BLaER1 (cell line): ENCODE measurements at regions not wholly inside any gene's neighbourhood (a gene's known extent, or its start where the extent isn't known, plus 50 kb on each side); places are given as distances from the start of the nearest gene placed in this dataset.

ENCODE experiments used
- H3K27ac ChIP-seq: shearing (Covaris generic); formaldehyde crosslinking; 2 replicates; pipeline ENCODE4 v1.8.1; 2022
- H3K27me3 ChIP-seq: shearing (Covaris generic); formaldehyde crosslinking; 2 replicates; pipeline ENCODE4 v1.8.1; 2022
- H3K36me3 ChIP-seq: shearing (Covaris generic); formaldehyde crosslinking; 2 replicates; pipeline ENCODE4 v1.8.1; 2022
- H3K4me1 ChIP-seq: shearing (Covaris generic); formaldehyde crosslinking; 2 replicates; pipeline ENCODE4 v1.8.1; 2022
- H3K4me2 ChIP-seq: shearing (Covaris generic); formaldehyde crosslinking; 2 replicates; pipeline ENCODE4 v1.8.1; 2022
- H3K4me3 ChIP-seq: shearing (Covaris generic); formaldehyde crosslinking; 2 replicates; pipeline ENCODE4 v1.8.1; 2022
- H3K9ac ChIP-seq: shearing (Covaris generic); formaldehyde crosslinking; 2 replicates; pipeline ENCODE4 v1.8.1; 2022
- H3K9me3 ChIP-seq: shearing (Covaris generic); formaldehyde crosslinking; 2 replicates; pipeline ENCODE4 v1.8.1; 2022
- H4K20me1 ChIP-seq: shearing (Covaris generic); formaldehyde crosslinking; 2 replicates; pipeline ENCODE4 v1.8.1; 2022
- Cebpa-rat ChIP-seq: shearing (Covaris generic); IDR thresholded peaks from 2 replicates; pipeline ENCODE4 v1.8.1; 2022

GRCh38 chr10:83037653-83038052, 1101.7 kb upstream of the GHITM start:
- H3K4me2 ChIP-seq, result no peak overlapping the region

GRCh38 chr10:83038631-83039030, 1100.7 kb upstream of the GHITM start:
- H3K4me3 ChIP-seq, result no peak overlapping the region
- no peak overlapping the region for H3K4me2 ChIP-seq
- no peak for TF ChIP-seq Cebpa-rat
- H3K4me1 ChIP-seq, result no peaks in the 10 kb centered on the region
- H3K9me3 ChIP-seq, result no peaks in the 10 kb centered on the region
- no peak overlapping the region for H3K27ac ChIP-seq
- no peaks in the 10 kb centered on the region for H3K27me3 ChIP-seq
- H3K36me3 ChIP-seq, result no peaks in the 10 kb centered on the region
- H4K20me1 ChIP-seq, result no peaks in the 10 kb centered on the region
- H3K9ac ChIP-seq, result no peak overlapping the region

More at GRCh38 chr10:83037653-83038052, 1101.7 kb upstream of the GHITM start:
- Histone ChIP-seq H3K27ac (no peak overlapping the region), H3K9ac (no peak overlapping the region), H4K20me1 (no peaks in the 10 kb centered on the region), H3K9me3 (no peaks in the 10 kb centered on the region), H3K4me3 (no peak overlapping the region), H3K4me1 (no peaks in the 10 kb centered on the region), H3K27me3 (no peaks in the 10 kb centered on the region), H3K36me3 (no peaks in the 10 kb centered on the region)
- no peak for TF ChIP-seq Cebpa-rat

GRCh38 chr10:83045731-83046130, 1093.6 kb upstream of the GHITM start:
- H3K36me3 ChIP-seq, result no peaks in the 10 kb centered on the region
- no peaks in the 10 kb centered on the region for H3K9me3 ChIP-seq
- no peak overlapping the region for H3K27ac ChIP-seq
- H3K9ac ChIP-seq, result no peak overlapping the region
- H3K4me3 ChIP-seq, result no peak overlapping the region
- H3K4me1 ChIP-seq, result peaks cover 7% of the 10 kb centered on the region; the same call in 1 of the 2 replicates
- no peak overlapping the region for H3K4me2 ChIP-seq
- no peak for TF ChIP-seq Cebpa-rat
- no peaks in the 10 kb centered on the region for H4K20me1 ChIP-seq
- H3K27me3 ChIP-seq, result no peaks in the 10 kb centered on the region

GRCh38 chr10:83050815-83051214, 1088.5 kb upstream of the GHITM start:
- no peak overlapping the region for H3K9ac ChIP-seq
- no peaks in the 10 kb centered on the region for H4K20me1 ChIP-seq
- H3K4me3 ChIP-seq, result no peak overlapping the region
- H3K27ac ChIP-seq, result no peak overlapping the region
- H3K36me3 ChIP-seq, result no peaks in the 10 kb centered on the region
- H3K27me3 ChIP-seq, result no peaks in the 10 kb centered on the region
- TF ChIP-seq Cebpa-rat, result no peak
- peaks cover 7% of the 10 kb centered on the region; the same call in 1 of the 2 replicates for H3K4me1 ChIP-seq
- H3K9me3 ChIP-seq, result no peaks in the 10 kb centered on the region
- no peak overlapping the region for H3K4me2 ChIP-seq

- Histone ChIP-seq H3K27me3 (no peaks in the 10 kb centered on the region), H3K4me2 (no peak overlapping the region), H3K4me3 (no peak overlapping the region), H3K27ac (no peak overlapping the region), H3K9me3 (no peaks in the 10 kb centered on the region), H3K9ac (no peak overlapping the region), H3K36me3 (no peaks in the 10 kb centered on the region), H4K20me1 (no peaks in the 10 kb centered on the region), H3K4me1 (no peaks in the 10 kb centered on the region)
- no peak for TF ChIP-seq Cebpa-rat
Measured at GRCh38 chr10:83062871-83063270, 1076.4 kb upstream of the GHITM start.

- Histone ChIP-seq H3K4me1 (no peaks in the 10 kb centered on the region), H3K27me3 (no peaks in the 10 kb centered on the region), H3K9ac (no peak overlapping the region)
Measured at GRCh38 chr10:83073472-83073871, 1065.8 kb upstream of the GHITM start.

GRCh38 chr10:83075016-83075814, 1064.1 kb upstream of the GHITM start:
- no peaks in the 10 kb centered on the region for H3K4me1 ChIP-seq
- H3K27me3 ChIP-seq, result no peaks in the 10 kb centered on the region
- no peak overlapping the region for H3K27ac ChIP-seq
- no peak overlapping the region for H3K4me2 ChIP-seq
- no peaks in the 10 kb centered on the region for H3K9me3 ChIP-seq
- H3K36me3 ChIP-seq, result no peaks in the 10 kb centered on the region
- no peak overlapping the region for H3K4me3 ChIP-seq
- TF ChIP-seq Cebpa-rat, result no peak
- H4K20me1 ChIP-seq, result no peaks in the 10 kb centered on the region
- H3K9ac ChIP-seq, result no peak overlapping the region

More at GRCh38 chr10:83073472-83073871, 1065.8 kb upstream of the GHITM start:
- Histone ChIP-seq H3K4me3 (no peak overlapping the region), H4K20me1 (no peaks in the 10 kb centered on the region), H3K9me3 (no peaks in the 10 kb centered on the region), H3K4me2 (no peak overlapping the region), H3K27ac (no peak overlapping the region), H3K36me3 (no peaks in the 10 kb centered on the region)
- no peak for TF ChIP-seq Cebpa-rat

- H3K27ac ChIP-seq, result no peak overlapping the region
- no peak overlapping the region for H3K4me2 ChIP-seq
- no peak for TF ChIP-seq Cebpa-rat
- no peaks in the 10 kb centered on the region for H4K20me1 ChIP-seq
- H3K36me3 ChIP-seq, result no peaks in the 10 kb centered on the region
- H3K9me3 ChIP-seq, result no peaks in the 10 kb centered on the region
- H3K4me1 ChIP-seq, result no peaks in the 10 kb centered on the region
- no peak overlapping the region for H3K4me3 ChIP-seq
- H3K9ac ChIP-seq, result no peak overlapping the region
- H3K27me3 ChIP-seq, result no peaks in the 10 kb centered on the region
Measured at GRCh38 chr10:83075815-83076355, 1063.4 kb upstream of the GHITM start.

- no peak overlapping the region for H3K27ac ChIP-seq
- no peaks in the 10 kb centered on the region for H3K9me3 ChIP-seq
- H4K20me1 ChIP-seq, result no peaks in the 10 kb centered on the region
- H3K4me3 ChIP-seq, result no peak overlapping the region
- no peaks in the 10 kb centered on the region for H3K27me3 ChIP-seq
- no peak for TF ChIP-seq Cebpa-rat
- H3K4me2 ChIP-seq, result no peak overlapping the region
- no peaks in the 10 kb centered on the region for H3K4me1 ChIP-seq
- H3K9ac ChIP-seq, result no peak overlapping the region
- no peaks in the 10 kb centered on the region for H3K36me3 ChIP-seq
Measured at GRCh38 chr10:83076443-83076842, 1062.9 kb upstream of the GHITM start.

GRCh38 chr10:83078160-83078559, 1061.1 kb upstream of the GHITM start:
- Histone ChIP-seq H3K9ac (no peak overlapping the region), H3K9me3 (no peaks in the 10 kb centered on the region), H3K4me1 (no peaks in the 10 kb centered on the region), H4K20me1 (no peaks in the 10 kb centered on the region), H3K4me2 (no peak overlapping the region), H3K4me3 (no peak overlapping the region), H3K36me3 (no peaks in the 10 kb centered on the region), H3K27me3 (no peaks in the 10 kb centered on the region), H3K27ac (no peak overlapping the region)
- TF ChIP-seq Cebpa-rat, result no peak
